K562 (cell line): ENCODE measurements at regions not wholly inside any gene's neighbourhood (a gene's known extent, or its start where the extent isn't known, plus 50 kb on each side); places are given as distances from the start of the nearest gene placed in this dataset.

Source experiments
- ATAC-seq: fragments of 200-7000 bp; cut with Tn5 transposase; 3 replicates; pipeline ENCODE4 v1.9.1; 2020; ENCODE audit warnings: moderate library complexity
- BruUV-seq: library from RNA; stranded (reverse); fragments of 400-500 nt; replicated peaks from 2 replicates; lab custom pipeline; 2021; lab: Mats Ljungman, UMichigan
- CTCF ChIA-PET: fragments of 300-600 bp; formaldehyde crosslinking; extraction: SDS; loops from one replicate; lab custom pipeline; 2021; ENCODE audit warnings: low intra/inter-chr PET ratio; lab: Yijun Ruan, JAX
- POLR2A ChIA-PET: fragments of 300-600, 350-650 bp; sonication (Branson Sonifier 250); formaldehyde crosslinking; extraction: SDS; loops from one replicate; lab custom pipeline; 2021; ENCODE audit warnings: antibody characterized with exemption, inconsistent platforms; lab: Yijun Ruan, JAX
- DNase-seq, 4 experiments: peaks; one replicate each; pipeline versions ENCODE4 v3.0.0 to v3.0.0-alpha.2; 2011 to 2018; ENCODE audit warnings: low spot score in 3 of 4, mixed read lengths in 3 of 4; ENCODE audit errors: extremely low read depth in 1 of 4
- FAIRE-seq: peaks from 2 replicates; lab custom pipeline; 2011; peaks lifted over from hg19 to GRCh38; lab: Jason Lieb, UNC
- H2AFZ ChIP-seq: 2 replicates; pipeline ENCODE4 v1.6.0; 2011; ENCODE audit warnings: low read depth, low read length, control low read depth, inconsistent platforms
- H3K27ac ChIP-seq: fragments of 200-600 bp; 3 replicates; pipeline ENCODE4 v1.8.0; 2011; ENCODE audit warnings: low read depth, mild to moderate bottlenecking, control low read depth, inconsistent platforms, low read length, moderate library complexity, mixed read lengths; ENCODE audit errors: extremely low read depth
- H3K27me3 ChIP-seq, 2 experiments: fragments of 300-600 bp in 1 of 2; 2 replicates in 1 of 2; 3 replicates in 1 of 2; pipeline versions ENCODE4 v1.6.0 to v1.8.0; 2011; ENCODE audit warnings: inconsistent platforms in 2 of 2, low read length in 2 of 2, mild to moderate bottlenecking in 1 of 2, mixed read lengths in 1 of 2, moderate library complexity in 1 of 2; ENCODE audit not compliant: control insufficient read depth in 2 of 2, insufficient read depth in 2 of 2
- H3K36me3 ChIP-seq: fragments of 300-600 bp; 3 replicates; pipeline ENCODE4 v1.8.0; 2011; ENCODE audit warnings: mild to moderate bottlenecking, low read length, inconsistent platforms; ENCODE audit not compliant: control insufficient read depth, insufficient read depth
- H3K4me1 ChIP-seq, 2 experiments: fragments of 200-600 bp in 1 of 2; replicated peaks in 1 of 2; 2 replicates in 1 of 2; 3 replicates in 1 of 2; pipeline versions ENCODE4 v1.5.1 to v1.8.0; 2011; ENCODE audit warnings: inconsistent platforms in 2 of 2, low read length in 2 of 2, mild to moderate bottlenecking in 1 of 2, mixed read lengths in 1 of 2, moderate library complexity in 1 of 2; ENCODE audit not compliant: control insufficient read depth in 2 of 2, insufficient read depth in 2 of 2
- H3K4me2 ChIP-seq: 2 replicates; pipeline ENCODE4 v1.6.1; 2011; ENCODE audit warnings: low read length, control low read depth, inconsistent platforms, mixed read lengths; ENCODE audit not compliant: insufficient read depth
- H3K4me3 ChIP-seq: fragments of 200-600 bp; sonication (generic), shearing (Covaris generic); 2 replicates; pipeline ENCODE4 v1.5.1; 2016; ENCODE audit warnings: control low read depth, inconsistent platforms
- H3K79me2 ChIP-seq: fragments of 200-600 bp; 3 replicates; pipeline ENCODE4 v1.8.0; 2011; ENCODE audit warnings: low read length, inconsistent platforms; ENCODE audit not compliant: control insufficient read depth, insufficient read depth
- H3K9ac ChIP-seq, 2 experiments: 2 replicates each; pipeline versions ENCODE4 v1.6.0 to v1.6.1; 2011; ENCODE audit warnings: low read depth in 2 of 2, low read length in 2 of 2, control low read depth in 1 of 2, inconsistent platforms in 1 of 2, mild to moderate bottlenecking in 1 of 2, mixed read lengths in 1 of 2; ENCODE audit not compliant: insufficient read depth in 1 of 2
- H3K9me1 ChIP-seq: one replicate; pipeline ENCODE4 v1.6.0; 2011; ENCODE audit warnings: inconsistent platforms, mild to moderate bottlenecking, low read length, moderate library complexity; ENCODE audit not compliant: control insufficient read depth, insufficient read depth
- H3K9me3 ChIP-seq: replicated peaks from 2 replicates; pipeline ENCODE4 v1.5.1; 2011; ENCODE audit warnings: low read depth, low read length, inconsistent platforms; ENCODE audit not compliant: control insufficient read depth, insufficient read depth
- H4K20me1 ChIP-seq: replicated peaks from 2 replicates; pipeline ENCODE4 v1.6.1; 2011; ENCODE audit warnings: low read length, inconsistent platforms, mixed read lengths; ENCODE audit not compliant: control insufficient read depth, insufficient read depth
- ETV5 ChIP-seq: sonication (generic); formaldehyde crosslinking; IDR thresholded peaks from 2 replicates; pipeline ENCODE4 v1.4.0; 2020; ENCODE audit warnings: low read depth, mild to moderate bottlenecking, missing genetic modification reagents
- FUS ChIP-seq: fragments of 200-400 bp; formaldehyde crosslinking; optimal IDR thresholded peaks from 2 replicates; pipeline ENCODE3; 2017; ENCODE audit warnings: low read depth, low read length
- JUN ChIP-seq, 2 experiments: sonication (generic) in 1 of 2; formaldehyde crosslinking in 1 of 2; IDR thresholded peaks; 2 replicates each; pipeline versions ENCODE4 v1.6.1 to v1.8.0; 2012 to 2022; ENCODE audit warnings: borderline replicate concordance in 2 of 2, mild to moderate bottlenecking in 2 of 2, improper control_type of control experiment in 1 of 2, low read depth in 1 of 2, low read length in 1 of 2, missing genetic modification reagents in 1 of 2
- PHF8 ChIP-seq: fragments of 200-600 bp; sonication (generic); IDR thresholded peaks from 2 replicates; pipeline ENCODE4 v1.6.1; 2012; ENCODE audit warnings: mixed run types, mild to moderate bottlenecking, inconsistent platforms, low read length, moderate library complexity, borderline replicate concordance
- RBM14 ChIP-seq: fragments of 200-400 bp; formaldehyde crosslinking; IDR thresholded peaks from 2 replicates; pipeline ENCODE4 v1.6.1; 2018; ENCODE audit warnings: low read depth, mild to moderate bottlenecking, low read length, moderate library complexity, borderline replicate concordance; ENCODE audit not compliant: insufficient read depth
- ZNF76 ChIP-seq: fragments of 250-450 bp; sonication (Bioruptor Pico); IDR thresholded peaks from 2 replicates; pipeline ENCODE4 v1.4.0; 2020; ENCODE audit warnings: mild to moderate bottlenecking, moderate library complexity, borderline replicate concordance
- WGBS: fragments of 100-300 bp; shearing (Covaris generic); methylation state at CpG from one replicate; pipeline ENCODE4 v1.1.6; 2016; ENCODE audit warnings: low coverage, mixed read lengths; ENCODE audit not compliant: insufficient coverage; ENCODE audit errors: missing lambda C conversion rate; 5-methylcytosine and 5-hydroxymethylcytosine counted together
- in situ Hi-C: fragments of 300-500 bp; cut with MboI; formaldehyde crosslinking; loops from 4 replicates; pipeline ENCODE4 v1.15.0; 2018; ENCODE audit warnings: inconsistent platforms, mixed read lengths
- intact Hi-C: fragments of 100-400 bp; cut with micrococcal nuclease; formaldehyde crosslinking; loops from 2 replicates; pipeline ENCODE4 v1.14.2; 2022
- TF ChIP-seq, protein P1 (sequence below): fragments of 450-650 bp; IDR thresholded peaks from 2 replicates; pipeline ENCODE4 v1.6.1; 2016; ENCODE audit warnings: missing biosample characterization, missing genetic modification characterization
- TF ChIP-seq, protein P2 (sequence below), 2 experiments: fragments of 450-650 bp; IDR thresholded peaks; 2 replicates each; pipeline ENCODE4 v1.6.1; 2016

DNA sequence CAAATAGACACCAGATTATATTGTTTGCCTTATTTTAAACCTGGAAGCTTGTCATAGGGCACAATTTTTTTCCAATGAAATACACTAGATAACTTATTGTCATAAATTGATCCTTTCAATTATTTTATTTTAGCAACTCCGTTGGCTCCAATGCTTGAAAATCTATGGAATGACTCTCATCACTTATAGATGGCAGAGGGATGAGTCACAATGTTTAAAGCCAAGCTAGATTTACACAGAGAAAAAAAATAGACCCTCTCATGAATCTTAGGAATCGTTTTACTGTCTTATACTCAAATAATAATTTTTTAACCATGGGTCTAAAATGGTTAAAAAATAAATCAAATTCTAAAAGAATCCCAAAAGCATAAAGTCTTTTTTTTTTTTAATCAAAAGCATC is 1276.6 kb upstream of the FLRT2 start:
- ChIA-PET POLR2A (no interaction called here), CTCF (no interaction called here)
- in situ Hi-C loops = no loop called here
- no peak for TF ChIP-seq FUS
- no peak for TF ChIP-seq JUN (IDR thresholded peaks at IDR 0.05; ENCODE audit: borderline replicate concordance, low read depth, low read length)
- no peak for TF ChIP-seq JUN (CRISPR knock-in tag; IDR thresholded peaks at IDR 0.05; ENCODE audit: borderline replicate concordance)
- TF ChIP-seq, protein P1, sequence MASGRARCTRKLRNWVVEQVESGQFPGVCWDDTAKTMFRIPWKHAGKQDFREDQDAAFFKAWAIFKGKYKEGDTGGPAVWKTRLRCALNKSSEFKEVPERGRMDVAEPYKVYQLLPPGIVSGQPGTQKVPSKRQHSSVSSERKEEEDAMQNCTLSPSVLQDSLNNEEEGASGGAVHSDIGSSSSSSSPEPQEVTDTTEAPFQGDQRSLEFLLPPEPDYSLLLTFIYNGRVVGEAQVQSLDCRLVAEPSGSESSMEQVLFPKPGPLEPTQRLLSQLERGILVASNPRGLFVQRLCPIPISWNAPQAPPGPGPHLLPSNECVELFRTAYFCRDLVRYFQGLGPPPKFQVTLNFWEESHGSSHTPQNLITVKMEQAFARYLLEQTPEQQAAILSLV (tag) = no peak
- TF ChIP-seq, protein P2, sequence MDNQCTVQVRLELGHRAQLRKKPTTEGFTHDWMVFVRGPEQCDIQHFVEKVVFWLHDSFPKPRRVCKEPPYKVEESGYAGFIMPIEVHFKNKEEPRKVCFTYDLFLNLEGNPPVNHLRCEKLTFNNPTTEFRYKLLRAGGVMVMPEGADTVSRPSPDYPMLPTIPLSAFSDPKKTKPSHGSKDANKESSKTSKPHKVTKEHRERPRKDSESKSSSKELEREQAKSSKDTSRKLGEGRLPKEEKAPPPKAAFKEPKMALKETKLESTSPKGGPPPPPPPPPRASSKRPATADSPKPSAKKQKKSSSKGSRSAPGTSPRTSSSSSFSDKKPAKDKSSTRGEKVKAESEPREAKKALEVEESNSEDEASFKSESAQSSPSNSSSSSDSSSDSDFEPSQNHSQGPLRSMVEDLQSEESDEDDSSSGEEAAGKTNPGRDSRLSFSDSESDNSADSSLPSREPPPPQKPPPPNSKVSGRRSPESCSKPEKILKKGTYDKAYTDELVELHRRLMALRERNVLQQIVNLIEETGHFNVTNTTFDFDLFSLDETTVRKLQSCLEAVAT (IDR thresholded peaks at IDR 0.05) = no peak
- no peak for TF ChIP-seq ETV5 (CRISPR knock-in tag)
- no peak for TF ChIP-seq PHF8
- TF ChIP-seq RBM14 = no peak
- TF ChIP-seq ZNF76 (CRISPR knock-in tag) = no peak
- no TSS peak for BruUV-seq
- H3K36me3 ChIP-seq = no peaks in the 10 kb centered on the region
- no peaks in the 10 kb centered on the region for H3K27me3 ChIP-seq
- intact Hi-C loops = no loop called here
- no peak overlapping the region for H3K4me3 ChIP-seq
- no peaks in the 10 kb centered on the region for H3K4me1 ChIP-seq
- H3K4me2 ChIP-seq = no peak overlapping the region
- H4K20me1 ChIP-seq = no peaks in the 10 kb centered on the region
- H3K9ac ChIP-seq = no peak overlapping the region
- no peaks in the 10 kb centered on the region for H3K9me1 ChIP-seq
- FAIRE-seq (no peak), DNase-seq (no peak), ATAC-seq (no peak)
- H3K27ac ChIP-seq = no peak overlapping the region
- H2AFZ ChIP-seq = no peak overlapping the region
- whole genome bisulfite sequencing = 0% methylated on average over 2 of the region's 2 CpGs
- no peaks in the 10 kb centered on the region for H3K79me2 ChIP-seq
- H3K9me3 ChIP-seq = no peaks in the 10 kb centered on the region
